GM12878 (cell line): ENCODE measurements at regions not wholly inside any gene's neighbourhood (a gene's known extent, or its start where the extent isn't known, plus 50 kb on each side); places are given as distances from the start of the nearest gene placed in this dataset.

Experiments used
- ATAC-seq: fragments of 200-7000 bp; cut with Tn5 transposase; 3 replicates; pipeline ENCODE4 v1.9.1; 2020; ENCODE audit warnings: mild to moderate bottlenecking, moderate library complexity
- BruUV-seq: library from RNA; stranded (reverse); fragments of 400-500 nt; replicated peaks from 2 replicates; lab custom pipeline; 2021; lab: Mats Ljungman, UMichigan
- CTCF ChIA-PET: fragments of 300-600 bp; sonication (Branson Sonifier 250); formaldehyde crosslinking; extraction: SDS; loops from one replicate; lab custom pipeline; 2021; ENCODE audit warnings: inconsistent platforms; lab: Yijun Ruan, JAX
- POLR2A ChIA-PET: fragments of 350-600 bp; formaldehyde crosslinking; extraction: SDS; loops from one replicate; lab custom pipeline; 2021; ENCODE audit warnings: inconsistent platforms; lab: Charles Lee
- RAD21 ChIA-PET: fragments of 300-600 bp; sonication (Branson Sonifier 250); formaldehyde crosslinking; loops from one replicate; lab custom pipeline; 2023; ENCODE audit warnings: antibody characterized with exemption; ENCODE audit not compliant: unreplicated experiment; lab: Charles Lee
- SMC1A ChIA-PET: fragments of 300-600 bp; sonication (Branson Sonifier 250); formaldehyde crosslinking; loops from one replicate; lab custom pipeline; 2023; ENCODE audit not compliant: unreplicated experiment, uncharacterized antibody; lab: Charles Lee
- DNase-seq: peaks from one replicate; pipeline ENCODE4 v3.0.0-alpha.2; 2011; ENCODE audit warnings: low read depth, low spot score
- FAIRE-seq: peaks from 3 replicates; lab custom pipeline; 2011; peaks lifted over from hg19 to GRCh38; lab: Jason Lieb, UNC
- H2AFZ ChIP-seq: 2 replicates; pipeline ENCODE4 v1.6.0; 2011; ENCODE audit warnings: low read depth, low read length, control low read depth; ENCODE audit not compliant: control insufficient read depth
- H3K27ac ChIP-seq: 2 replicates; pipeline ENCODE4 v1.5.1; 2011; ENCODE audit warnings: control low read depth; ENCODE audit not compliant: control insufficient read depth, insufficient read depth
- H3K27me3 ChIP-seq, 2 experiments: replicated peaks in 1 of 2; 2 replicates each; pipeline versions ENCODE4 v1.6.0 to v1.6.1; 2011; ENCODE audit warnings: low read length in 1 of 2; ENCODE audit not compliant: control insufficient read depth in 2 of 2, insufficient read depth in 2 of 2
- H3K36me3 ChIP-seq, 2 experiments: 2 replicates each; pipeline ENCODE4 v1.5.1; 2011; ENCODE audit warnings: low read length in 1 of 2; ENCODE audit not compliant: control insufficient read depth in 2 of 2, insufficient read depth in 2 of 2
- H3K4me1 ChIP-seq: 2 replicates; pipeline ENCODE4 v1.6.1; 2011; ENCODE audit warnings: mild to moderate bottlenecking, low read length, moderate library complexity, mixed read lengths; ENCODE audit not compliant: control insufficient read depth, insufficient read depth
- H3K4me2 ChIP-seq: 2 replicates; pipeline ENCODE4 v1.6.0; 2011; ENCODE audit warnings: control low read depth; ENCODE audit not compliant: control insufficient read depth, insufficient read depth
- H3K4me3 ChIP-seq: fragments of 200-600 bp; sonication (generic); 2 replicates; pipeline ENCODE4 v1.5.1; 2016
- H3K79me2 ChIP-seq: 2 replicates; pipeline ENCODE4 v1.6.0; 2011; ENCODE audit warnings: low read length; ENCODE audit not compliant: control insufficient read depth, insufficient read depth
- H3K9ac ChIP-seq: 2 replicates; pipeline ENCODE4 v1.8.0; 2011; ENCODE audit warnings: low read length, control low read depth, mixed read lengths; ENCODE audit not compliant: control insufficient read depth, insufficient read depth
- H3K9me3 ChIP-seq: replicated peaks from 3 replicates; pipeline ENCODE4 v1.5.1; 2011; ENCODE audit warnings: mild to moderate bottlenecking, low read length; ENCODE audit not compliant: control insufficient read depth, insufficient read depth
- H4K20me1 ChIP-seq: 2 replicates; pipeline ENCODE4 v1.6.0; 2011; ENCODE audit not compliant: control insufficient read depth, insufficient read depth
- MEF2B ChIP-seq: fragments of 450-650 bp; IDR thresholded peaks from 2 replicates; pipeline ENCODE4 v1.6.1; 2018; ENCODE audit warnings: mild to moderate bottlenecking, moderate library complexity; ENCODE audit not compliant: partially characterized antibody, poor library complexity, severe bottlenecking
- SREBF2 ChIP-seq: IDR thresholded peaks from 2 replicates; pipeline ENCODE4 v1.6.1; 2012; ENCODE audit warnings: mild to moderate bottlenecking, low read length
- TBL1XR1 ChIP-seq: IDR thresholded peaks from 2 replicates; pipeline ENCODE4 v1.6.1; 2012; ENCODE audit warnings: low read depth, low read length, improper control_type of control experiment
- WGBS: methylation state at CpG from one replicate; pipeline ENCODE4 v1.1.6; 2016; ENCODE audit warnings: low lambda C conversion rate; ENCODE audit not compliant: insufficient replicate concordance, insufficient coverage; ENCODE audit errors: missing lambda C conversion rate; 5-methylcytosine and 5-hydroxymethylcytosine counted together
- in situ Hi-C: fragments of 300-500 bp; cut with MboI; formaldehyde crosslinking; loops from 9 replicates; pipeline ENCODE4 v1.14.3; 2018; ENCODE audit warnings: mixed read lengths
- intact Hi-C: fragments of 100-400 bp; cut with micrococcal nuclease; formaldehyde crosslinking; loops from one replicate; pipeline ENCODE4 v1.14.2; 2022; ENCODE audit not compliant: unreplicated experiment
- TF ChIP-seq, protein P1 (sequence below): IDR thresholded peaks from 2 replicates; pipeline ENCODE4 v1.6.1; 2012; ENCODE audit warnings: low read length, inconsistent platforms

GRCh38 chr4:38192516-38192915, 232.3 kb downstream of the PTTG2 start (continued):
- TF ChIP-seq MEF2B = no peak
- no peak for TF ChIP-seq SREBF2
- TF ChIP-seq TBL1XR1 = no peak
- TF ChIP-seq, all 136 proteins: peak for 0

GRCh38 chr4:38193236-38193863, 233.2 kb downstream of the PTTG2 start:
- ChIA-PET RAD21 (interaction anchor here (0.6 to 1.5 kb wide), 4 partner anchors 11 to 479 kb away, joined by 3 to 5 read pairs (median 4); no protein-coding TSS in a partner anchor), SMC1A (interaction anchor here (0.6 to 2.6 kb wide), 5 partner anchors 13 to 546 kb away, joined by 3 to 20 read pairs (median 8); no protein-coding TSS in a partner anchor), POLR2A (no interaction called here), CTCF (interaction anchor here (1.0 to 1.9 kb wide), 4 partner anchors 9 to 482 kb away, joined by 4 to 7 read pairs (median 5); no protein-coding TSS in a partner anchor)
- DNase-seq = no peak
- FAIRE-seq = no peak
- BruUV-seq = no TSS peak
- no peaks in the 10 kb centered on the region; the same call in 1 of the 2 replicates for H3K4me1 ChIP-seq
- no peaks in the 10 kb centered on the region for H3K9me3 ChIP-seq
- no peak overlapping the region for H3K27ac ChIP-seq
- in situ Hi-C loops (no loop called here), intact Hi-C loops (no loop called here)
- no peaks in the 10 kb centered on the region for H3K36me3 ChIP-seq
- ATAC-seq = no peak
- no peak overlapping the region for H3K4me3 ChIP-seq
- H4K20me1 ChIP-seq = no peaks in the 10 kb centered on the region
- peaks cover 0 to 1% of the 10 kb centered on the region in 2 experiments; a peak in 2 of 4 replicates for H3K27me3 ChIP-seq
- TF ChIP-seq, protein P1, sequence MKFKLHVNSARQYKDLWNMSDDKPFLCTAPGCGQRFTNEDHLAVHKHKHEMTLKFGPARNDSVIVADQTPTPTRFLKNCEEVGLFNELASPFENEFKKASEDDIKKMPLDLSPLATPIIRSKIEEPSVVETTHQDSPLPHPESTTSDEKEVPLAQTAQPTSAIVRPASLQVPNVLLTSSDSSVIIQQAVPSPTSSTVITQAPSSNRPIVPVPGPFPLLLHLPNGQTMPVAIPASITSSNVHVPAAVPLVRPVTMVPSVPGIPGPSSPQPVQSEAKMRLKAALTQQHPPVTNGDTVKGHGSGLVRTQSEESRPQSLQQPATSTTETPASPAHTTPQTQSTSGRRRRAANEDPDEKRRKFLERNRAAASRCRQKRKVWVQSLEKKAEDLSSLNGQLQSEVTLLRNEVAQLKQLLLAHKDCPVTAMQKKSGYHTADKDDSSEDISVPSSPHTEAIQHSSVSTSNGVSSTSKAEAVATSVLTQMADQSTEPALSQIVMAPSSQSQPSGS = no peak
- no peak overlapping the region for H3K9ac ChIP-seq
- no peak overlapping the region for H2AFZ ChIP-seq
- no peaks in the 10 kb centered on the region for H3K79me2 ChIP-seq
- 25% methylated on average over 2 of the region's 2 CpGs for WGBS
- no peak overlapping the region for H3K4me2 ChIP-seq
